ENCODE measurements at regions not wholly inside any gene's neighbourhood (a gene's known extent, or its start where the extent isn't known, plus 50 kb on each side); places are given as distances from the start of the nearest gene placed in this dataset.

GRCh38 chr10:5297466-5297865, 67.3 kb upstream of the UCN3 start:
- Histone ChIP-seq H3K56ac (ENCODE audit: extremely low read depth, insufficient read depth, low read length) (no peak overlapping the region), H3K9ac (ENCODE audit: low read depth, low read length) (no peak overlapping the region), H3K14ac (replicated peaks; ENCODE audit: low read depth, low read length) (no peak overlapping the region), H2BK20ac (ENCODE audit: low read depth, low read length) (no peak overlapping the region), H3K18ac (ENCODE audit: low read depth, low read length) (no peak overlapping the region), H2AK5ac (ENCODE audit: low read depth, low read length) (no peak overlapping the region), H2AK9ac (replicated peaks; ENCODE audit: low read depth, low read length, poor library complexity) (no peak overlapping the region), H3K4ac (ENCODE audit: low read depth, low read length) (no peak overlapping the region), H2BK5ac (ENCODE audit: low read depth, low read length, poor library complexity, severe bottlenecking) (no peak overlapping the region), H3K79me1 (ENCODE audit: low read depth in 1 of 2, low read length in 2 of 2) (no peaks in the 10 kb centered on the region), H2BK120ac (ENCODE audit: low read depth, low read length) (no peak overlapping the region), H3K4me2 (ENCODE audit: low read depth, low read length) (no peak overlapping the region), H2BK15ac (ENCODE audit: low read depth, low read length) (no peak overlapping the region), H3K9me3 (ENCODE audit: control insufficient read depth, insufficient read depth, low read length) (no peaks in the 10 kb centered on the region), H3K9me1 (ENCODE audit: insufficient read depth, low read length) (no peaks in the 10 kb centered on the region; the same call in 1 of the 2 replicates), H4K91ac (ENCODE audit: insufficient read depth, low read depth, low read length) (no peak overlapping the region), H3K23ac (ENCODE audit: low read depth, low read length) (no peak overlapping the region), H3K4me3 (ENCODE audit: insufficient read depth, low read depth, low read length) (no peak overlapping the region), H4K5ac (ENCODE audit: low read depth, low read length) (no peak overlapping the region), H3K4me1 (ENCODE audit: control insufficient read depth, insufficient read depth, low read length) (no peaks in the 10 kb centered on the region), H3K27ac (ENCODE audit: insufficient read depth, low read length) (no peak overlapping the region), H4K20me1 (ENCODE audit: insufficient read depth, low read length) (no peaks in the 10 kb centered on the region), H4K8ac (ENCODE audit: low read depth in 2 of 2, low read length in 2 of 2) (no peak overlapping the region), H3K27me3 (ENCODE audit: control insufficient read depth, insufficient read depth, low read length) (peaks cover 1% of the 10 kb centered on the region; the same call in 1 of the 2 replicates), H2AFZ (replicated peaks; ENCODE audit: low read length, poor library complexity) (no peak overlapping the region), H3K36me3 (ENCODE audit: control insufficient read depth, insufficient read depth, low read length) (no peaks in the 10 kb centered on the region)
- TF ChIP-seq RCOR1 (IDR thresholded peaks at IDR 0.05; ENCODE audit: insufficient replicate concordance, low read length), result no peak
- no peak for TF ChIP-seq POLR2A (IDR thresholded peaks at IDR 0.05; ENCODE audit: low read depth, low read length)
- no peak for TF ChIP-seq BHLHE40 (IDR thresholded peaks at IDR 0.05; ENCODE audit: low read depth, low read length)
- intact Hi-C loops (cut with micrococcal nuclease), result loop anchor here (10.0 kb wide), 1 partner anchor 327 kb away; no protein-coding TSS in a partner anchor
- in situ Hi-C loops (cut with MboI; ENCODE audit: low sequenced_read_pairs), result no loop called here
- DNase-seq, result no peak
- POLR2A ChIA-PET (ENCODE audit: unreplicated experiment), result no interaction called here
- CTCF ChIA-PET, result no interaction called here
- dilution Hi-C loops (cut with HindIII; ENCODE audit: low sequenced_read_pairs, unreplicated experiment), result no loop called here
- no peak for ATAC-seq (ENCODE audit: low read depth)
- WGBS, 2 experiments (ENCODE audit: extremely low coverage in 2 of 2, insufficient read length in 1 of 2), result 73% methylated on average over 3 of the region's 3 CpGs; no CpG with 5 or more reads in 1 of the 2 experiments
- BruUV-seq (replicated peaks), result no TSS peak
